BJ (cell line): ENCODE measurements at regions not wholly inside any gene's neighbourhood (a gene's known extent, or its start where the extent isn't known, plus 50 kb on each side); places are given as distances from the start of the nearest gene placed in this dataset.

Experiments used
- CTCF ChIA-PET: fragments of 350-600 bp; formaldehyde crosslinking; extraction: SDS; loops from one replicate; lab custom pipeline; 2021; ENCODE audit warnings: antibody characterized with exemption, inconsistent platforms; lab: Yijun Ruan, JAX
- POLR2A ChIA-PET: fragments of 300-600 bp; sonication (Branson Sonifier 250); formaldehyde crosslinking; extraction: SDS; loops from one replicate; lab custom pipeline; 2021; ENCODE audit warnings: antibody characterized with exemption; lab: Charles Lee
- DNase-seq: peaks from one replicate; pipeline ENCODE4 v3.0.0-alpha.2; 2011; ENCODE audit warnings: low read depth
- H3K27me3 ChIP-seq: 2 replicates; pipeline ENCODE4 v1.6.0; 2011; ENCODE audit warnings: low read length; ENCODE audit not compliant: control insufficient read depth, insufficient read depth
- H3K36me3 ChIP-seq: 2 replicates; pipeline ENCODE4 v1.5.1; 2011; ENCODE audit warnings: low read length; ENCODE audit not compliant: control insufficient read depth, insufficient read depth
- H3K4me3 ChIP-seq: 2 replicates; pipeline ENCODE4 v1.5.1; 2011; ENCODE audit warnings: low read depth, mild to moderate bottlenecking, control low read depth, low read length
- CTCF ChIP-seq: IDR thresholded peaks from 2 replicates; pipeline ENCODE4 v1.5.1; 2011; ENCODE audit warnings: low read depth, mild to moderate bottlenecking, control low read depth, inconsistent platforms, low read length, moderate library complexity; ENCODE audit not compliant: insufficient read depth

DNA sequence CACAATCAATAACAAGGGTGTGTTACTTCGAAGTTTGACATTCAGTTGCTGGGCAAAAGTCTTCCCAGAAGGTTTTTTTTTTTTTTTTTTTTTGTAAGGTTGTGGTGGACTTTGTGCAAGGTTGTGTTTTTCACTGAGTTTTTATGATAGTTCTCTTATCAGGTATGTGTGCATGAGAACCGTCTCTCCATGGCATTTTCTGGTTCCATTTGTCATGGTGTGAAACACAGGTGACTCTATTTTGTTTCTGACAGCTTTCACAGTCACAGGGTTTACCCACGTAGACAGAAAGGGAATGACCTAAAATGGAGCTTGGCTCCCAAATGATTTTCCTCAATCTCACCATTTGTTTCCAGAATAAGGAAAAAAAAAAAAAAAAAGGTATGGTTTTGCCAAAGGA, 1377.2 kb upstream of the CADM2 start:
- POLR2A ChIA-PET = no interaction called here
- TF ChIP-seq CTCF = no peak
- CTCF ChIA-PET = no interaction called here
- DNase-seq = no peak
- H3K4me3 ChIP-seq = no peak overlapping the region
- no peaks in the 10 kb centered on the region for H3K36me3 ChIP-seq
- H3K27me3 ChIP-seq = no peaks in the 10 kb centered on the region

DNA sequence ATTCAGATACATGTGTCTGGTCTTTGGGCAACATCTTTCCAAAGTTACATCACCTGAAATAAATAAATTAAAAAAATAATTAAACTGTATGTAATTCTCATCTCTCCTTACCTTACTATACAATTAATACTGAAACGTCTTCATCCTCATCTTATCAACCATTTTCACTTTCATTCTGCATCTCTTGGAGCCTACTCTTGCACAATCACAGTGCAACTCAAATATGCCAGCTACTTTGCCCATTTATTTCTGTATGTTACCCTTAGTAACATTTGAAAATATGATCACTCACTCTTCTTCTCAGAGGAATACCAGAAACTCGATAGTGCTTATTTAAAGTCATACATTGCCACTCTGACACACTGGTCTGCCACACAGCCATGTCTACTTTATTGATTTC, 1357.1 kb upstream of the CADM2 start:
- Histone ChIP-seq H3K4me3 (no peak overlapping the region), H3K27me3 (no peaks in the 10 kb centered on the region), H3K36me3 (no peaks in the 10 kb centered on the region)
- ChIA-PET POLR2A (no interaction called here), CTCF (no interaction called here)
- no peak for DNase-seq
- no peak for TF ChIP-seq CTCF

- Histone ChIP-seq H3K4me3 (no peak overlapping the region), H3K27me3 (no peaks in the 10 kb centered on the region), H3K36me3 (no peaks in the 10 kb centered on the region)
- no peak for DNase-seq
- ChIA-PET POLR2A (no interaction called here), CTCF (no interaction called here)
- no peak for TF ChIP-seq CTCF
Observed at GRCh38 chr3:83622526-83622925, 1336.3 kb upstream of the CADM2 start.

DNA sequence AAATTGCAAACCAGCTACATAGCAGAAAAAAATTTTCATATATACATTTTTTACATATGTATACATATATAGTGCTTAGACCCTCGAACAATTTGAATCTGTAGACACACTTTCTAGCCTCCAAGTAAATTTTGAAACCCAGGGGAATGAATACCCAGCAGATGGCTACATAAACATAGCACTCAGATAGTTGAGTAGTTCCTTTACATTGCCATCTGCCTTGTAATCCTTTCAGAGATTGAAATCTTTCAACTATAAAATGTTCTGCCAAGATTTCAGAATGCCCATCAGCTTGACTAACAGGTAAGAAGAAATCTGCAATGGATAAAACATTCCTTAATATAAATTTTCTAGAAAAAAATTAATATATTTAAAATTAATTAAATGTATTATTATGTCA, 1333.5 kb upstream of the CADM2 start:
- no peak for DNase-seq
- no peak for TF ChIP-seq CTCF
- CTCF ChIA-PET = no interaction called here
- no peaks in the 10 kb centered on the region for H3K36me3 ChIP-seq
- POLR2A ChIA-PET = no interaction called here
- H3K27me3 ChIP-seq = no peaks in the 10 kb centered on the region
- H3K4me3 ChIP-seq = no peak overlapping the region

DNA sequence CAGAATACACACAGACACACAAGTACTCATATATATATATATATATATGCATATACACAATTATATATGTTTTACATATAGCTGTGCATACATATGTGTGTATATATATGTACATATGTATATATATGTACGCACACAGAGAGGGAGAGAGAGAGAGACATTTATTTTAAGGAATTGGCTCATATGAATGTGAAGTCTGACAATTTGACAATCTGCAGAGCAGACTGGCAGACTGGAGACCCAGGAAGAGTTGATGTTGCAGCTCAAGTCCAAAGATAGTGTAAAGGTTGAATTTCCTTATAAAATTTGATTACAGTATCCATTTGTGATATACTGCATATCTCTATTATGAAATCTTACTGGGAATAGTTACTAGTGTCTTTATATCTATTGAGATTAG, 1330.3 kb upstream of the CADM2 start:
- H3K36me3 ChIP-seq = no peaks in the 10 kb centered on the region
- H3K27me3 ChIP-seq = no peaks in the 10 kb centered on the region
- CTCF ChIA-PET = no interaction called here
- POLR2A ChIA-PET = no interaction called here
- no peak for TF ChIP-seq CTCF
- no peak for DNase-seq
- H3K4me3 ChIP-seq = no peak overlapping the region
